GM21786 (cell line): ENCODE measurements at regions not wholly inside any gene's neighbourhood (a gene's known extent, or its start where the extent isn't known, plus 50 kb on each side); places are given as distances from the start of the nearest gene placed in this dataset.
"Not testable (repeated sequence)": the region's sequence is repeated elsewhere in the genome, so short reads cannot be mapped to it uniquely, and the experiment has no call there.

ENCODE experiments used
- ATAC-seq: cut with Tn5 transposase; IDR thresholded peaks from one replicate; pipeline ENCODE4 v1.9.1; 2021; ENCODE audit not compliant: unreplicated experiment

- ATAC-seq: no peak
Observed at GRCh38 chr6:47405273-47405672, 72.3 kb upstream of the CD2AP start.

GRCh38 chr6:47407300-47408281 lies 70.0 kb upstream of the CD2AP start:
- no peak for ATAC-seq

GRCh38 chr6:47413752-47414422 lies 63.7 kb upstream of the CD2AP start:
- ATAC-seq: peak; percentile 74

- ATAC-seq: peak; percentile 61
Observed at GRCh38 chr6:47414423-47415167, 63.0 kb upstream of the CD2AP start.

- ATAC-seq: no peak
Observed at GRCh38 chr6:47416396-47417345, 60.9 kb upstream of the CD2AP start.

GRCh38 chr6:47419621-47420020 lies 58.0 kb upstream of the CD2AP start:
- ATAC-seq: no peak

- no peak for ATAC-seq
Observed at GRCh38 chr6:47420394-47421371, 56.9 kb upstream of the CD2AP start.

- ATAC-seq: no peak
Observed at GRCh38 chr6:47423079-47423478, 54.5 kb upstream of the CD2AP start.

- no peak for ATAC-seq
Observed at GRCh38 chr6:47424436-47424836, 53.2 kb upstream of the CD2AP start.

GRCh38 chr6:47425724-47426123 lies 51.9 kb upstream of the CD2AP start:
- ATAC-seq: not testable (repeated sequence)

- no peak for ATAC-seq
Observed at GRCh38 chr6:47426524-47427302, 50.9 kb upstream of the CD2AP start.

GRCh38 chr6:47427680-47428079 lies 49.9 kb upstream of the CD2AP start:
- ATAC-seq: no peak
